GM12878 (cell line): ENCODE measurements at regions not wholly inside any gene's neighbourhood (a gene's known extent, or its start where the extent isn't known, plus 50 kb on each side); places are given as distances from the start of the nearest gene placed in this dataset.

Source experiments
- ATAC-seq: fragments of 200-7000 bp; cut with Tn5 transposase; 3 replicates; pipeline ENCODE4 v1.9.1; 2020; ENCODE audit warnings: mild to moderate bottlenecking, moderate library complexity
- BruUV-seq: library from RNA; stranded (reverse); fragments of 400-500 nt; replicated peaks from 2 replicates; lab custom pipeline; 2021; lab: Mats Ljungman, UMichigan
- CTCF ChIA-PET: fragments of 300-600 bp; sonication (Branson Sonifier 250); formaldehyde crosslinking; extraction: SDS; loops from one replicate; lab custom pipeline; 2021; ENCODE audit warnings: inconsistent platforms; lab: Yijun Ruan, JAX
- POLR2A ChIA-PET: fragments of 350-600 bp; formaldehyde crosslinking; extraction: SDS; loops from one replicate; lab custom pipeline; 2021; ENCODE audit warnings: inconsistent platforms; lab: Charles Lee
- RAD21 ChIA-PET: fragments of 300-600 bp; sonication (Branson Sonifier 250); formaldehyde crosslinking; loops from one replicate; lab custom pipeline; 2023; ENCODE audit warnings: antibody characterized with exemption; ENCODE audit not compliant: unreplicated experiment; lab: Charles Lee
- SMC1A ChIA-PET: fragments of 300-600 bp; sonication (Branson Sonifier 250); formaldehyde crosslinking; loops from one replicate; lab custom pipeline; 2023; ENCODE audit not compliant: unreplicated experiment, uncharacterized antibody; lab: Charles Lee
- DNase-seq: peaks from one replicate; pipeline ENCODE4 v3.0.0-alpha.2; 2011; ENCODE audit warnings: low read depth, low spot score
- FAIRE-seq: peaks from 3 replicates; lab custom pipeline; 2011; peaks lifted over from hg19 to GRCh38; lab: Jason Lieb, UNC
- H2AFZ ChIP-seq: 2 replicates; pipeline ENCODE4 v1.6.0; 2011; ENCODE audit warnings: low read depth, low read length, control low read depth; ENCODE audit not compliant: control insufficient read depth
- H3K27ac ChIP-seq: 2 replicates; pipeline ENCODE4 v1.5.1; 2011; ENCODE audit warnings: control low read depth; ENCODE audit not compliant: control insufficient read depth, insufficient read depth
- H3K27me3 ChIP-seq, 2 experiments: replicated peaks in 1 of 2; 2 replicates each; pipeline versions ENCODE4 v1.6.0 to v1.6.1; 2011; ENCODE audit warnings: low read length in 1 of 2; ENCODE audit not compliant: control insufficient read depth in 2 of 2, insufficient read depth in 2 of 2
- H3K36me3 ChIP-seq, 2 experiments: 2 replicates each; pipeline ENCODE4 v1.5.1; 2011; ENCODE audit warnings: low read length in 1 of 2; ENCODE audit not compliant: control insufficient read depth in 2 of 2, insufficient read depth in 2 of 2
- H3K4me1 ChIP-seq: 2 replicates; pipeline ENCODE4 v1.6.1; 2011; ENCODE audit warnings: mild to moderate bottlenecking, low read length, moderate library complexity, mixed read lengths; ENCODE audit not compliant: control insufficient read depth, insufficient read depth
- H3K4me2 ChIP-seq: 2 replicates; pipeline ENCODE4 v1.6.0; 2011; ENCODE audit warnings: control low read depth; ENCODE audit not compliant: control insufficient read depth, insufficient read depth
- H3K4me3 ChIP-seq: fragments of 200-600 bp; sonication (generic); 2 replicates; pipeline ENCODE4 v1.5.1; 2016
- H3K79me2 ChIP-seq: 2 replicates; pipeline ENCODE4 v1.6.0; 2011; ENCODE audit warnings: low read length; ENCODE audit not compliant: control insufficient read depth, insufficient read depth
- H3K9ac ChIP-seq: 2 replicates; pipeline ENCODE4 v1.8.0; 2011; ENCODE audit warnings: low read length, control low read depth, mixed read lengths; ENCODE audit not compliant: control insufficient read depth, insufficient read depth
- H3K9me3 ChIP-seq: replicated peaks from 3 replicates; pipeline ENCODE4 v1.5.1; 2011; ENCODE audit warnings: mild to moderate bottlenecking, low read length; ENCODE audit not compliant: control insufficient read depth, insufficient read depth
- H4K20me1 ChIP-seq: 2 replicates; pipeline ENCODE4 v1.6.0; 2011; ENCODE audit not compliant: control insufficient read depth, insufficient read depth
- ASH2L ChIP-seq: fragments of 300-600, 200-600 bp; sonication (generic); IDR thresholded peaks from 2 replicates; pipeline ENCODE4 v1.6.1; 2017; ENCODE audit warnings: low read depth, mild to moderate bottlenecking, borderline replicate concordance
- BCL3 ChIP-seq: IDR thresholded peaks from 2 replicates; pipeline ENCODE4 v1.6.1; 2011; ENCODE audit warnings: borderline replicate concordance, low read depth, mild to moderate bottlenecking, moderate library complexity, low read length; ENCODE audit not compliant: insufficient read depth, poor library complexity, severe bottlenecking
- CBX5 ChIP-seq: sonication (generic); IDR thresholded peaks from 2 replicates; pipeline ENCODE4 v1.6.1; 2016; ENCODE audit warnings: low read depth, moderate library complexity, mild to moderate bottlenecking, inconsistent platforms
- DPF2 ChIP-seq: fragments of 450-650 bp; IDR thresholded peaks from 2 replicates; pipeline ENCODE4 v1.6.1; 2017; ENCODE audit warnings: mild to moderate bottlenecking
- EZH2 ChIP-seq: IDR thresholded peaks from 2 replicates; pipeline ENCODE4 v1.6.1; 2012; ENCODE audit warnings: low read depth, mild to moderate bottlenecking, control low read depth, inconsistent platforms, low read length, borderline replicate concordance; ENCODE audit not compliant: control insufficient read depth
- MAX ChIP-seq: IDR thresholded peaks from 2 replicates; pipeline ENCODE4 v1.6.1; 2012; ENCODE audit warnings: low read depth, low read length, improper control_type of control experiment
- MYB ChIP-seq: fragments of 150-350 bp; IDR thresholded peaks from 2 replicates; pipeline ENCODE4 v1.6.1; 2014; ENCODE audit warnings: mild to moderate bottlenecking, low read depth, low read length, borderline replicate concordance
- NR2C1 ChIP-seq: fragments of 450-650 bp; IDR thresholded peaks from 2 replicates; pipeline ENCODE4 v1.6.1; 2017; ENCODE audit warnings: antibody characterized with exemption, mild to moderate bottlenecking, moderate library complexity
- NRF1 ChIP-seq: conservative IDR thresholded peaks from 2 replicates; pipeline ENCODE4 v1.6.1; 2011; ENCODE audit warnings: mild to moderate bottlenecking, low read depth, low read length, improper control_type of control experiment
- SMAD1 ChIP-seq: fragments of 450-650 bp; IDR thresholded peaks from 2 replicates; pipeline ENCODE4 v1.6.1; 2018; ENCODE audit warnings: mild to moderate bottlenecking, low read depth; ENCODE audit not compliant: partially characterized antibody
- TAF1 ChIP-seq: IDR thresholded peaks from 2 replicates; pipeline ENCODE4 v1.6.1; 2011; ENCODE audit warnings: mild to moderate bottlenecking, low read depth, low read length, borderline replicate concordance
- TCF3 ChIP-seq: IDR thresholded peaks from 2 replicates; pipeline ENCODE4 v1.6.1; 2012; ENCODE audit warnings: low read depth, mild to moderate bottlenecking, low read length, borderline replicate concordance; ENCODE audit not compliant: insufficient read depth
- ZNF24 ChIP-seq: fragments of 450-650 bp; IDR thresholded peaks from 2 replicates; pipeline ENCODE4 v1.6.1; 2017; ENCODE audit warnings: antibody characterized with exemption, mild to moderate bottlenecking
- ZNF592 ChIP-seq: fragments of 450-650 bp; IDR thresholded peaks from 2 replicates; pipeline ENCODE4 v1.6.1; 2017; ENCODE audit warnings: mild to moderate bottlenecking, moderate library complexity
- ZSCAN29 ChIP-seq: fragments of 450-650 bp; IDR thresholded peaks from 2 replicates; pipeline ENCODE4 v1.6.1; 2017; ENCODE audit warnings: mild to moderate bottlenecking, moderate library complexity
- WGBS: methylation state at CpG from one replicate; pipeline ENCODE4 v1.1.6; 2016; ENCODE audit warnings: low lambda C conversion rate; ENCODE audit not compliant: insufficient replicate concordance, insufficient coverage; ENCODE audit errors: missing lambda C conversion rate; 5-methylcytosine and 5-hydroxymethylcytosine counted together
- in situ Hi-C: fragments of 300-500 bp; cut with MboI; formaldehyde crosslinking; loops from 9 replicates; pipeline ENCODE4 v1.14.3; 2018; ENCODE audit warnings: mixed read lengths
- intact Hi-C: fragments of 100-400 bp; cut with micrococcal nuclease; formaldehyde crosslinking; loops from one replicate; pipeline ENCODE4 v1.14.2; 2022; ENCODE audit not compliant: unreplicated experiment

GRCh38 chr3:14592390-14592789 is 52.2 kb upstream of the GRIP2 start:
- no TSS peak for BruUV-seq
- TF ChIP-seq ASH2L (no peak), SMAD1 (no peak), ZNF592 (no peak), NRF1 (no peak), NR2C1 (no peak), MAX (no peak), DPF2 (no peak), MYB (no peak), TAF1 (no peak), TCF3 (no peak), BCL3 (no peak), EZH2 (no peak), ZNF24 (no peak), CBX5 (no peak), ZSCAN29 (no peak)
- TF ChIP-seq, all 136 proteins: peak for 0

More at GRCh38 chr3:14592390-14592789, 52.2 kb upstream of the GRIP2 start:
- Histone ChIP-seq H3K79me2 (no peaks in the 10 kb centered on the region), H3K4me2 (no peak overlapping the region), H3K27ac (no peak overlapping the region), H3K4me3 (no peak overlapping the region), H3K36me3 (no peaks in the 10 kb centered on the region), H2AFZ (no peak overlapping the region), H4K20me1 (no peaks in the 10 kb centered on the region), H3K27me3 (peaks cover 0 to 4% of the 10 kb centered on the region in 2 experiments; a peak in 1 of 4 replicates), H3K9me3 (no peaks in the 10 kb centered on the region), H3K9ac (no peak overlapping the region), H3K4me1 (no peaks in the 10 kb centered on the region)
- RAD21 ChIA-PET: no interaction called here
- intact Hi-C loops: no loop called here
- CTCF ChIA-PET: no interaction called here
- WGBS: 10% methylated on average over 9 of the region's 9 CpGs
- DNase-seq: no peak
- FAIRE-seq: no peak
- SMC1A ChIA-PET: no interaction called here
- no peak for ATAC-seq
- in situ Hi-C loops: no loop called here
- POLR2A ChIA-PET: no interaction called here
